ENCODE measurements at regions not wholly inside any gene's neighbourhood (a gene's known extent, or its start where the extent isn't known, plus 50 kb on each side); places are given as distances from the start of the nearest gene placed in this dataset.

DNA sequence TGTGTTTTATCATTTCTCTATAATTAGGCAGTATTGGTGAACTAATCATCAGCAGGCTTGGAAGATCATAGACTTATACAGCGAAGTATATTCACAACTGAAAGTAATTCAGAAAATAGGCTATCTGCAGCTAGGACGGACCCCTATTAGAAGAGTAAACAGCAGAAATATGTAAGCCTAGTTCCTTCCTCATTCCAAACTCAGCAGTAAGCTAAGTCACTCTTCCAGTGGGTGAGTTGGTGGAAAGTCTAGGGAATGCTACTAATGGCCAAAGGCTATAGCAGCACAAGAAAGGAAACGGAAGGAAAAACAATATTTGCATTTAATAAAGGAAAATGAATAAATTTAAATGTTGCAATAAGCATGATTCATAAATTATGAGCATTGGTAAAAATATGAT lies 918.1 kb upstream of the TMPRSS15 start:
- intact Hi-C loops (cut with DNase I) = no loop called here
- DNase-seq = no peak

DNA sequence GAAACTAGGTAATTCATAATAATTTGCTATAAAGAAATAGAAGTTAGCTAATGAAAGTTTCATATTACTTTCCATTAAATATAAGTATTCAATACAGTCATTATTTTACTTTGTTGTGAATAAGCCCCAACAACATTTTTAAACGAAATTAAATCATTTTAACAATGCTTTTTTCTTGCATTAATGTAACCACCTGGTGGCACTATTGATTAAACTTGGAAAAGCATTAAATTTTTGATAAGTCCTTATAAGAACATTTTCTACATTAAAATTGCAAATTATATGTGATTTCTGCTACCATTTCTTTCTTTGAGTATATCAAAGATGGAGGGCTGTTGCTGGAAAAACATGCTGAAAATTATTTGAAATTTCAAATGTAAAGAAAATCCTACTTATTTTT lies 918.8 kb upstream of the TMPRSS15 start:
- DNase-seq = no peak

DNA sequence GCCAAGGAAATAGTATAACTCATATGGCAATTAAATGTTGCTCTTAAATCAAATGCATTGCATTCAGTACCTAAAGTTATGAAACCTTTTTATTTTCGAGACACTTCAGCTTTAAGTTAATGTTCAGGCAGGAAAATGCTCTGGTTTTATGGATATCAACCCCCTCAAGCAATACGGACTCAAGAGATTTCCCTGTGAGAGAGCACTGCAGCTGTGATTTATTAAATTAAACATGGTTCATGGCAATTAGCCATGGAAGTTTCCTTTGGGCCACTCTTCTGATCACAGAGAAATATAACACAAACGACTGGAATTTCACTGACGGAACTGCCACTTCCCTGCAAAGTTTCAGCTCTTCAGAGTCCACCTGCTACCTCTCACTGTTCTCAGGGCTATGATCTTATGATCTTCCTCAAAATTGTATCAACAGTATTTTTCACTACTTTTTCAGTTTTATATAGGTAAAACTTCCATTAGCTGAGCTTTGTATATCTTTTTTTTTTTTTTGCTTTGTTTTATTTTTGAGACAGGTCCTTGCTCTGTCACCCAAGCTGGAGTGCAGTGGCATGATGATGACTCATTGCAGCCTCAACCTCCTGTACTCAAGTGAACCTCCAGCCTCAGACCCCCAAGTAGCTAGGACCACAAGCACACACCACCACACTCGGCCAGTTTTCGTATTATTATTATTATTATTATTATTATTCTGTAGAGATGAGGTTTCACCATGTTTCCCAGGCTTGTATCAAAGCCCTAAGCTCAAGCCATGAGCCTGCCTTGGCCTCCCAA lies 923.1 kb upstream of the TMPRSS15 start:
- intact Hi-C loops (cut with DNase I) = no loop called here
- no peak for DNase-seq

More for the DNA sequence above, 918.8 kb upstream of the TMPRSS15 start:
- intact Hi-C loops (cut with DNase I) = no loop called here

DNA sequence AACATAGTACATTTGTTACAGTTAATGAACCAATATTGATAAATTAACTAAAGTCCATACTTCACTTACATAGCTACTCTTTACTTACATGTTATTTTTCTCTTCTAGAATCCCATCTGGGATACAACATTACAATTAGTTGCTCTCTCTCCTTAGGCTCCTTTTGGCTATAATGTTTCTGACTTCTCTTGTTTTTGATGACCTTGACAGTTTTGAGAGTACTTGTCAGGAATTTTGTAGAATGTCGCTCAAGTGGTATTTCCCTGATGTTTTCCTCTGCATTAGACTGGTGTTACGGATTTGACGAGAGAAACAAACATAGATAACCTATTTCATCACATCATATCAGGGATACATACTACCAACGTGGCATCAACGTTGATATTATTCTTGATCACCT lies 925.4 kb upstream of the TMPRSS15 start:
- DNase-seq = no peak
- intact Hi-C loops (cut with DNase I) = no loop called here

DNA sequence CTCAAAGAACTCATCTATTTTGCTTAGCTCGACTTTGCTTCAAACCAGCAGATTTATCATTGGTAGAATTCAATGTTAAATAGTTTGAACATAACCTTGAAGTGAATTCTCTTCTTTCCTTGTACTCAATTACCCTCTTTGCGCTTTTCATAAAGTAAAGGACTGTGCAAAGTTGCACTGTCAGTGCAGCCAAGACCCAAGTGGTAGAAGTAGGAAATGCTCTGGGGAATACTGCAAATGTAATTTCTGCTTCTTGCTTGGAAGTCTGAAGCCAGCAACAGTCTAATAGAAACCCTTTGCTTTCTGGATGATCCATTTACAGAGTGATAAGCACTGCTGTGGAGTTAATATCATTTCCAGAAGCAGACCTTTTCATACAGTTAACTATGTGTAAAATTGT lies 936.7 kb upstream of the TMPRSS15 start:
- intact Hi-C loops (cut with DNase I) = no loop called here
- DNase-seq = no peak

DNA sequence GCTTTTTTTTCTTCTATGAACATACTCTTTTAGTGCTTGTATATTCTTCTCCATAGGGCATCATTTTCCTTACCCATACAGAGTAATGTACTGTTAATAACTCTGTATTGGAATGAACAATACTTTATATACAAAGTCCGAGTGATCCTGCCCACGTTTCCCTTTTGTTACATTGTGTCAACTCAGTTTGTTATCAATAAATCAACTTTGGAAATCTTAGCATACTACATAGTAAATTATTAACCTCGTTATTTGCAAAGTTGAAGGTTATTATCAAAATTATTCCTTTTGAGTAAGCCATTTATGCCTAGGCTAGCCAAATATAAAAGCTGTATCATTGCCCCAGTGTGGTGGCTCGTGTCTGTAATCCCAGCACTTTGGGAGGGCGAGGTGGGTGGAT lies 937.4 kb upstream of the TMPRSS15 start:
- intact Hi-C loops (cut with DNase I) = no loop called here
- no peak for DNase-seq

DNA sequence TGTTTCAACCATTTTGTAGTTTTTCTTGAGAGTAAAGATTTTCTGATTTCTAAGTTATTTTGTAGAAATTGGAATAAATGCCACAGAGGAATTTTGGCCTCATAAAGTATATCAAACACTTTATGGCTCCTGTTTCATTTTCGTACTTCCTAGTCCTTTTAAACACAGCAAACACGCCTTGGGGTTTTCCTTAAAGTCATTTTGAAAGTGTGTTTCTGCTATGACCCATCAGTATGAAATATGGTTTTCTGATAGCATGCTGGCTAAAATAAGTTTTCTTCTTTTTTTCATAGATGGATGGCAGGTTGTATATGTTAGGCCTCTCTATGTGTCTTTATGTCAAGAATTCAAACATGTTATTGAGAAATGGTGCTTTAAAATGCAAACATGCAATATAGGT lies 940.1 kb upstream of the TMPRSS15 start:
- intact Hi-C loops (cut with DNase I) = no loop called here
- DNase-seq = no peak

DNA sequence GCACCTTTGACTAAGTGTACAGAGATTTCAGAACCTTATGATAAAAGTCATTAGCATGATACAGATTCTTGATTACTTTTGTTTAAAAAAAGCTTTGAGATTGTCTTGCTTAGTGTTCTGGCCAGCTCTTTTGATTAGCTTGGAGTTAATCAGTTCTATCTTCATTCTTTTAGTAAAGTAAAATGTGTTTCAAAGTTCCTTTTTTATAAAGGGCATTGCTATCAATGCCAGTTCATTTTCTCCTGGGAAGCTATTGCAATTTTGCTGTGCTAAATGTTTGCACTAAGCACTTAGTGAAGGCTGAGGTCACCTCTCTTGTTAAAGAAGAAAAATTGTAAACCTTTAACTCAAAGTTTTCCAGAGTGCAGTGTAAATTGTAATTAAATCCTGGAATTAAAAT lies 946.7 kb upstream of the TMPRSS15 start:
- intact Hi-C loops (cut with DNase I) = no loop called here
- DNase-seq = no peak

DNA sequence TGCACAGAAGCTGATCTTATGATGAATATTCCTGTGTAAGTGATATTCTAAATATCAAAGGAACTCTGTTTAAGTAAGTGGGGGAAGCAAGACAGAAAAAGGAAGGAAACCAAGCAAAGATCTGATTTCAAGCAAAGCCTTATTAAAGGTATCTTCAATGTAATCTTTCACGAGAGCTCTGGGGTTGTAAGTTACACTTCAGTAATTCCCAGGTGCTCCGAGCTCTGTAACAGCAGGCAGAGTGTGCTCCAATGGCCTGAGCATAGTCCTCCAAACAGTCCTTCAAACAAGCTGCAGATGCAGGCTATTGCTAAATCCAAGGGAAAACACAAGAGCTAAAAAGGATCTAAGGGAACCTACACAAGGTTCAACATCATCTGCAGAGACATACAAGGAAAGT lies 949.7 kb upstream of the TMPRSS15 start:
- intact Hi-C loops (cut with DNase I) = no loop called here
- DNase-seq = no peak

DNA sequence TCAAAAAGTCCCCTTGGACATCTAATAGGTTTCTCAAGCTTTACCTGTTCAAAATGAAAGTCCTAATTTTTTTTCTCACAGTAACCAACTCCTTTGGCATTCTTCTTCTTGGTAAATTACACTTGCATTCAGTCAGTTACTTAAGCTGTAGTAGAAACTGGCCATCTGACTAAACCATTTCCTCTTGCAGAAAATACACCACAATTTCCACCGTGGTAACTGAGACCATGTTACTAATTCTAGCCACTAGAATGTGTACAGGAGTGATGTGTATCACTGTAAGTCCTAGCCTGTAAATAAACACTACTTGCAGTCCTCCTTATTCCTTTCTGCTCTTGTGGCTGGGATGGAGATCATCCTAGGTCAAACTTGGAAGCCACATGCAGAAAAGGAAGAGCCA lies 965.4 kb upstream of the TMPRSS15 start:
- DNase-seq = no peak
- intact Hi-C loops (cut with DNase I) = no loop called here

DNA sequence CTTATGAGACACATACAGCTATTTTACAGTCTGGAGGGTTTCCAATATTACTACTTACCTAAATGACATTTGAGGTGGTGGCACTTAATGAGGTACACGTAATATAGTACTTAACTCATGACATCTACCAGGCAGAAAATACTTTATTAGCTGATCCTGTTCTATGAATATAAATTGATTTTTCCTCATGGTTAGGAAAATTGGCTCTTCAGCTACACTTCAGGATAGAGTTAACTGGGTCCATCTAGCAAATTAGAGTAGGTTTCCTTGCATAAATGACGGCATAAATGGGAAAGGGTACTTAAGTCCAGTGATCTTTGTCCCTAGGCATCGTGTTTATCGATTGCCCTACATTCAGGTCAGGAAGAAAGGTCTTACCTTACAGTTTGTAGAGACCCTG lies 988.8 kb upstream of the TMPRSS15 start:
- intact Hi-C loops (cut with DNase I) = no loop called here
- DNase-seq = no peak

DNA sequence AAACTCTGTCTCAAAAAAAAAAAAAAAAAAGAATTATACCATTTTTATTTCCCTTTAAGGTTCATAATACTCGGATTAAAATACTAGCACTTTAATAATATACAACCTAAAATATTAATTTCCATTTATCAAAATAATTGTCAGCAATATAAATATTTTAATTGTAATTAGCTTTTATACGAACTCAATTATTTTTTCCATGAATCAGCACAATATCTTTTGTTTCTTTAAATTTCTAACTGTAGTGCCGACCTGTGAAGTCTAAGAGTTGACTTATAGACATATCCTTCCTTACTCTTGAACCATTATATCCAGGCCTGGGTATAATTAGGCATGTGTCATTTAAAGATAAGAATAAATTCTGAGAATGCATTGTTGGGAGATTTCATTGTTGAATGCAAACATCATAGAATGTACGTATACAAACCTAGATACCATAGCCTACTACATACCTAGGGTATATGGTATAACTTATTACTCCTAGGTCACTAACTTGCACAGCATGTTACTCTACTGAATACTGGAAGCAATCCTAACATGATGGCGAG lies 996.7 kb upstream of the TMPRSS15 start:
- intact Hi-C loops (cut with DNase I) = no loop called here
- no peak for DNase-seq

DNA sequence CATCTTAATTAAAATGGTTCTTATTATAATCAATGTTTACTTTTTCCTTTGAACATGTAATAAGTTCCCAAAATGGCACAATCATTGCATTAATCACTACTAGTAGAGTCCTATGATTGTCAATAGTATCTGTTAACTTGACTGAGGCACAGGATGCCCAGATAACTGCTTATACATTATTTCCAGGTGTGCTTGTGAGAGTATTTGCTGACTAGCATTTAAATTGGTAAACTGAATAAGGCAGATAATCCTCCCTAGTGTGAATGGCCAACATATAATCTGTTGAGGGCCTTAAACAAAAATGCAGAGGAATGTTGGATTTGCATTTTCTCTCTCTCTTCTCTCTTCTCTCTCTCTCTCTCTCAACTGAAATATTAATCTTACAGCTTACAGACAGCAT lies 999.3 kb upstream of the TMPRSS15 start:
- intact Hi-C loops (cut with DNase I) = no loop called here
- DNase-seq = no peak

DNA sequence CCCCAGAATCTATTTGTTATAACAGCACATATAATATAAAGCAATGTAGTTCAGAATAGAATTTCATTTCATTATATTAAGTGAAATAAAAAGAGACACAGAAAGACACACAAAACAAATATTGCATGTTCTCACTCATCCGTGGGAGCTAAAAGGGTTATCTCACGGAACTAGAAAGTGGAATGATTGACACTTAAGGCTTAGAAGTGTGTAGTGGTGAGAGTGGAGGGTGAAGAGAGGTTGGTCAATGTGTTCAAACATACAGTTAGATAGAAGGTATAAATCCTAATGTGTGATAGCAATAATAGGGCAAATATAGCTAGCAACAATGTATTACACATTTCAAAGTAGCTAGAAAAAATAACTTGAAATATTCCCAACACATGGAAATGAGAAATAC lies 1001.7 kb upstream of the TMPRSS15 start:
- no peak for DNase-seq
- intact Hi-C loops (cut with DNase I) = no loop called here

DNA sequence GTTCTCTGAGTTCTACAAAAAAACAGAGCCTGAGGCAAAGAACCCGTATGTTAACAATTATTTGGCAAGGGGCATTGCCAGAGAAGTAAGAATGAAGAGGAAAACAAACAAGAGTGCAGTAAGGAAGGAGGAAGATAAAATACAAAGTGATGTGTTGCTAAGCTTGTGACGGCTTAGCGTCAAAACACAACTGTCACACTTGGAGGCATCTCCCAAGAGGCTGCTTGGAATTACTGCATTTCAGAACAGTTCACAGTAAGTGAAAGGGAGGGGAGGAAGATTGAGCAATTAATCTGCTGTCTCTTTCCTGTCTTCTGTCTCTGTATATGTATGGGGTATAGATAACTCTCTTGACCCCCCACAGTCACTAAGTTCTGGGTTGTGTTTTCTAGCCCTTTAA lies 1017.0 kb upstream of the TMPRSS15 start:
- DNase-seq = no peak
- intact Hi-C loops (cut with DNase I) = no loop called here

DNA sequence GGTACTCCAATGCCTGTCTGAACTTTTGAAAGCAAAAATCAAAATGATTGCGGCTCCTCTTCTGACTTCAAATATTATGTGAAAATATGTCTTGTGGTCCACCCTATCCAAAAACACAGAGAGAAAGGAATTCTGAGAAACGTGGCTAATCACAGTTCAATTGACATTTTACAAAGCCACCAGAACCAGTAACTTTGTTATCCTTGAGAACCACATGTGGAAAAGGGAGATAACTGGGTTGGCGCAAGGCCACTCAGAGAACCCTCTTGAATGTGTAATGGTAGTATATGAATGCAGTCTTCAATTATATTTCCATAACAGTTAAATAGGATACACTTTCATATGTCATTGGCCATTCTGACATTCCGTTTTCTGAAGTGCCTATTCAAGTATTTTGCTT lies 1030.0 kb upstream of the TMPRSS15 start:
- intact Hi-C loops (cut with DNase I) = no loop called here
- DNase-seq = no peak

DNA sequence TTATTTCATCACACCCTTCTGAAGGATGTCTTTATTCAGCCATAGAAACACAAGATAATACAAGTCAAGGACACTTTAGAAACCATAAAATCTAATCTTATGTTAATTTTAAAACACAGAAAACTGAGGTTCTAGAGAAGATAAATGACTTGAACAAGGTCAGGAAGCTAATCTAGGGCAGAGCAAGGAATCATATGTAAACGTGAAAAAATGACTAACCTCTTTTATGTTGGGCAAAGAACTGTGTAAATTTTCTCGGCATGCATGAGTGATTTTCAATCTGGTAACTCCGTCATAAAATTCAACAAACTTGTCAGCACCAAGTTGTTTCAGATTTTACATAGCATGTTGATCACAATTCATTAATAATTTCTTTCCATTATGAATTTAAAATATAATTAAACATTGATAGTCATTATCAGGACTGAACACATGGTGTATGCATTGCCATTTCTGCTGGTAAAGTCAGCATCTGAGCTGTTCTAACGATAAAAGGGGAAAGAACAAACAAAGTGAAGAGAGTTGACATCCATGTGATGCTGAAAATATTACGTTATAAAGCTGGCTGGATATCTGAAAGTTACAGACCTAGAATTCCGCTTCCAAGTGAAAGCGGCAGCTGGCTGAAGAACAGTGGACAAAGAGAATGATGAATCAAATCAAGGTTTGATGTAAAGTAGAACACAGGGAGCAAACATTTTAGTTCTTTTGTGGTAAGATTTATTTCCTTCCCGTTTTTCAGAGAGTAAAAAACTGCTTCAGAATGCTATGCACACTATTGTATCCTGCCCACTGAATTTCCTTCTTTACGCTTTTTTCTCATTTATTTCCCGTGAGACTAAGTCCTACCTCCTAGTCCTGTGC lies 1037.4 kb upstream of the TMPRSS15 start:
- intact Hi-C loops (cut with DNase I) = no loop called here
- no peak for DNase-seq

DNA sequence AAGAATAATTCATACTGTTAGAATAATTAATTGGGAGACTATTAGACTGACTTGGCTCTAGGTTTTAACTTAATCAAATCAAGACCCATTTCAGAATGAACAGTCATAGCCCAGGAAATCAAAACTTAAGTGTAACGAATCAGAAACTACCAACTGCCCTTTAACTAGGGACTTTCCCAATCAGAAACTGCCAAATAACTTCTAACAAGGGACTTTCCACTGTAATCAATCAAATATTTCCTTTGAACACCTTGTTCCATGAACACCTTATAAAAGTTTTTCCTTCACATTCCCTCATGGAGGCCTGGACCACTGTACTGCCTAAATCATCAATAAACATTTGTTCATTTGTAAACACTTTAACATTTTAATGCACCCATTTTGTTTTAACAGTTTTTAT lies 1054.7 kb upstream of the TMPRSS15 start:
- intact Hi-C loops (cut with DNase I) = no loop called here

DNA sequence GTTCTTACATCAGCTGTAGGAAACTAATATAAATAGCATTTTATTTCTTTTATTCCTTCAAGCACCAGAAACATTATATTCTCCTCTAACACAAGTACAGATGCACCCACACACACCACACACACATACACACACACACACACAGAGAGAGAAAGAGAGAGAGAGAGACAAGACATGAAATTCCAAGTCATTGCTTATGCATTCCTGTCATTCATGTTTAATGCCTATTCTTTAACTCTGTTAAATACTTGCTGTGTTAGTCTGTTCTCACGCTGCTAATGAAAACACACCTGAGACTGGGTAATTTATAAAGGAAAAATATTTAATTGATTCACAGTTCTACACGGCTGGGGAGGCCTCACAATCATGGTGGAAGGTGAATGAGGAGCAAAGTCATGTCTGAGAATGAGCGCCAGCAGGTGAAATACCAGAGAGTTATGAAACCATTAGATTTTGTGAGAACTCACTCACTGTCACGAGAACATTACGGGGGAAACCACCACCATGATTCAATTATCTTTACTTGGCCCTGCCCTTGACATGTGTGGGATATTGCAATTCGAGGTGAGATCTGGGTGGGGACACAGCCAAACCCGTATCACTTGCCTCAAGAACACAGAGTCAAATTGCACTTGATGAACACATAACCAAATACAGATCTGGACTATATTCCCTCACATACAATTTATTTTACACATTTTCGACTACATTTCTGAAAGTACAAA lies 1058.1 kb upstream of the TMPRSS15 start:
- intact Hi-C loops (cut with DNase I) = no loop called here

More for the DNA sequence above, 1054.7 kb upstream of the TMPRSS15 start:
- DNase-seq = no peak

DNA sequence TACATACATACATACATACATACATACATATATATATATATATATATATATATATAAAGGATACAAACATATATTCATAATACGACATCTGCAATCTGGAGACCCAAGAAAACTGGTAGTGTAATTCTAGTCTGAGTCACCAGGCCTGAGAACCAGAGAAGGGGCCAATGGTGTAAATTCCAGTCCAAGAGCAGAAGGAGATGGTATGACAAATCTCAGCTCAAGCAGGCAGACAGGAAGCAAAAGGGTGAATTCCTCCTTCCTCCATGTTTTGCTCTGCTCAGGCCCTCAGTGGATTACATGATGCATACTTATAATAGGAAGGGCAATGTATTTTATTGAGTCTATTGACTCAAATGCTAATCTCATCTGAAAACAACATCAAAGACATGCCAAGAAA lies 1060.4 kb upstream of the TMPRSS15 start:
- intact Hi-C loops (cut with DNase I) = no loop called here

More for the DNA sequence above, 1058.1 kb upstream of the TMPRSS15 start:
- no peak for DNase-seq

More for the DNA sequence above, 1060.4 kb upstream of the TMPRSS15 start:
- no peak for DNase-seq
